Superior temporal gyrus (tissue), 1 donor: ENCODE measurements at regions not wholly inside any gene's neighbourhood (a gene's known extent, or its start where the extent isn't known, plus 50 kb on each side); places are given as distances from the start of the nearest gene placed in this dataset.
"Not testable (repeated sequence)": the region's sequence is repeated elsewhere in the genome, so short reads cannot be mapped to it uniquely, and the experiment has no call there.

Source experiments
- DNase-seq: peaks from one replicate; pipeline ENCODE4 v3.0.0-alpha.2; 2016; ENCODE audit errors: extremely low spot score

- no peak for DNase-seq
Measured at GRCh38 chr2:216949700-216950413, 90.0 kb upstream of the TNP1 start.

GRCh38 chr2:216947055-216947454 is 87.2 kb upstream of the TNP1 start:
- no peak for DNase-seq

GRCh38 chr2:216944733-216945132 is 84.9 kb upstream of the TNP1 start:
- DNase-seq, result no peak

GRCh38 chr2:216943109-216943508 is 83.2 kb upstream of the TNP1 start:
- DNase-seq, result no peak

GRCh38 chr2:216942465-216942864 is 82.6 kb upstream of the TNP1 start:
- no peak for DNase-seq

- DNase-seq, result no peak
Measured at GRCh38 chr2:216942016-216942415, 82.2 kb upstream of the TNP1 start.

GRCh38 chr2:216936954-216937357 is 77.1 kb upstream of the TNP1 start:
- no peak for DNase-seq

- DNase-seq, result no peak
Measured at GRCh38 chr2:216934623-216935022, 74.8 kb upstream of the TNP1 start.

- DNase-seq, result no peak
Measured at GRCh38 chr2:216934151-216934550, 74.3 kb upstream of the TNP1 start.

GRCh38 chr2:216932863-216933548 is 73.1 kb upstream of the TNP1 start:
- no peak for DNase-seq

- DNase-seq, result no peak
Measured at GRCh38 chr2:216932113-216932862, 72.4 kb upstream of the TNP1 start.

- no peak for DNase-seq
Measured at GRCh38 chr2:216930716-216931115, 70.9 kb upstream of the TNP1 start.

GRCh38 chr2:216929338-216929737 is 69.5 kb upstream of the TNP1 start:
- DNase-seq, result not testable (repeated sequence)

- no peak for DNase-seq
Measured at GRCh38 chr2:216927163-216927562, 67.3 kb upstream of the TNP1 start.

- no peak for DNase-seq
Measured at GRCh38 chr2:216925636-216926366, 65.9 kb upstream of the TNP1 start.

GRCh38 chr2:216925006-216925405 is 65.1 kb upstream of the TNP1 start:
- no peak for DNase-seq

GRCh38 chr2:216923706-216924105 is 63.8 kb upstream of the TNP1 start:
- no peak for DNase-seq

GRCh38 chr2:216922175-216922780 is 62.4 kb upstream of the TNP1 start:
- DNase-seq, result no peak

- DNase-seq, result no peak
Measured at GRCh38 chr2:216920937-216921456, 61.1 kb upstream of the TNP1 start.

- no peak for DNase-seq
Measured at GRCh38 chr2:216920143-216920876, 60.4 kb upstream of the TNP1 start.
